A549 (cell line): ENCODE measurements at regions not wholly inside any gene's neighbourhood (a gene's known extent, or its start where the extent isn't known, plus 50 kb on each side); places are given as distances from the start of the nearest gene placed in this dataset.

ENCODE experiments used
- CHD2 ChIP-seq: fragments of 150-350 bp; IDR thresholded peaks from 2 replicates; pipeline ENCODE4 v1.6.1; 2014; ENCODE audit warnings: low read length; ENCODE audit not compliant: partially characterized antibody
- CHD4 ChIP-seq: fragments of 200-600 bp; sonication (generic); IDR thresholded peaks from 2 replicates; pipeline ENCODE4 v1.6.1; 2016; ENCODE audit warnings: antibody characterized with exemption, mild to moderate bottlenecking, borderline replicate concordance
- EP300 ChIP-seq, 2 experiments: fragments of >200 bp; sonication (Bioruptor Twin); formaldehyde crosslinking; IDR thresholded peaks; 2 replicates in 1 of 2; 3 replicates in 1 of 2; pipeline ENCODE4 v1.6.1; 2016 to 2017
- FOSL2 ChIP-seq, 2 experiments: fragments of 450-650 bp in 1 of 2; fragments of >200 bp in 1 of 2; sonication (Bioruptor Twin) in 1 of 2; formaldehyde crosslinking; IDR thresholded peaks; 2 replicates each; pipeline versions ENCODE4 v1.5.0 to v1.6.1; 2016 to 2020; ENCODE audit warnings: mild to moderate bottlenecking in 1 of 2, moderate library complexity in 1 of 2
- HOXA7 ChIP-seq: fragments of 250-450 bp; sonication (Bioruptor Pico); IDR thresholded peaks from 2 replicates; pipeline ENCODE4 v1.5.0; 2020; ENCODE audit warnings: mild to moderate bottlenecking, moderate library complexity
- NR3C1 ChIP-seq: fragments of >200 bp; sonication (Bioruptor Twin); formaldehyde crosslinking; IDR thresholded peaks from 3 replicates; pipeline ENCODE4 v1.6.1; 2017
- PHF8 ChIP-seq: fragments of 200-600 bp; sonication (generic); IDR thresholded peaks from 2 replicates; pipeline ENCODE4 v1.6.1; 2016; ENCODE audit warnings: low read depth, mild to moderate bottlenecking, antibody characterized with exemption, moderate library complexity, borderline replicate concordance
- RAD21 ChIP-seq, 2 experiments: fragments of >200 bp in 1 of 2; sonication (Bioruptor Twin) in 1 of 2; formaldehyde crosslinking in 1 of 2; IDR thresholded peaks in 1 of 2; conservative IDR thresholded peaks in 1 of 2; 2 replicates in 1 of 2; 3 replicates in 1 of 2; pipeline ENCODE4 v1.6.1; 2012 to 2018; ENCODE audit warnings: inconsistent platforms in 1 of 2
- RCOR1 ChIP-seq: fragments of 150-350 bp; IDR thresholded peaks from 2 replicates; pipeline ENCODE4 v1.6.1; 2014; ENCODE audit warnings: antibody characterized with exemption, low read length, low read depth
- USF2 ChIP-seq: fragments of 450-650 bp; IDR thresholded peaks from 2 replicates; pipeline ENCODE4 v1.6.1; 2014; ENCODE audit warnings: antibody characterized with exemption
- TF ChIP-seq, protein P1 (sequence below): fragments of >200 bp; sonication (Bioruptor Twin); formaldehyde crosslinking; IDR thresholded peaks from 3 replicates; pipeline ENCODE4 v1.5.1; 2016
- TF ChIP-seq, protein P2 (sequence below): fragments of 150-350 bp; IDR thresholded peaks from 2 replicates; pipeline ENCODE4 v1.6.1; 2014; ENCODE audit warnings: low read depth, mild to moderate bottlenecking, low read length

DNA sequence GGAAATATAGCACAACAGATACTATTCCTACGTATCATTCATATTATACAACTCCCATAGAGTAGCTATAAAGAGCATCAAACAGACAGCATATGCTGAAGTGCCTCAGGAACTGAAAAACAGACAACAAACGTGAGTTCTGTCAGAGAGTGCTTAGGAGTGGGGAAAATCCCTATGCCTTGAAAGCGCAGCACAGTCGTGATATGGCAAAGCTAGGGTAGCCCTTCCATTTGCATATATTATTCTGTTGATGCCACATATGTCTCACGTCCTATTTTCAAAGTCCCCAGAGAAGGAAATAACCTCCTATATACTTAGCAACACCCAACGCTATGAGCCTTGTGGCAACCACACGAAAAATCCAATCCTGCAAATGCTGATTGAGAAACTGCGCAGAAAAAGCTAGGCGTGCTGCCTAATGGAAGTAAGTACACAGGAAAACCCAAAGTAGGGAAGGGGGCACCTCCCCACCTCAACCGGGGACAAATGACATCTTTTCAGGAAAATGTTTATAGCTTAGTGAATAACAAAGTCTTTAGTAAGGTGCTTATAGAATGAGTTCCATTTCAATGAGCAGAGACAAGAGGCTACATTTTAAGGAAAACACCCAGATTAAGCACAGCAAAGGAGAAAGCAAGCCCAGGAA, 105.1 kb downstream of the MED10 start:
- TF ChIP-seq NR3C1 (no peak), HOXA7 (CRISPR knock-in tag) (no peak), PHF8 (no peak), FOSL2 (IDR thresholded peaks at IDR 0.05) (no peak), FOSL2 (CRISPR knock-in tag; IDR thresholded peaks at IDR 0.05) (no peak), EP300 (IDR thresholded peaks at IDR 0.05) (no peak), RCOR1 (no peak), CHD2 (no peak), CHD4 (no peak), RAD21 (conservative IDR thresholded peaks at IDR 0.05 in 1 of 2, IDR thresholded peaks at IDR 0.05 in 1 of 2) (no peak), USF2 (no peak)
- TF ChIP-seq, protein P1, sequence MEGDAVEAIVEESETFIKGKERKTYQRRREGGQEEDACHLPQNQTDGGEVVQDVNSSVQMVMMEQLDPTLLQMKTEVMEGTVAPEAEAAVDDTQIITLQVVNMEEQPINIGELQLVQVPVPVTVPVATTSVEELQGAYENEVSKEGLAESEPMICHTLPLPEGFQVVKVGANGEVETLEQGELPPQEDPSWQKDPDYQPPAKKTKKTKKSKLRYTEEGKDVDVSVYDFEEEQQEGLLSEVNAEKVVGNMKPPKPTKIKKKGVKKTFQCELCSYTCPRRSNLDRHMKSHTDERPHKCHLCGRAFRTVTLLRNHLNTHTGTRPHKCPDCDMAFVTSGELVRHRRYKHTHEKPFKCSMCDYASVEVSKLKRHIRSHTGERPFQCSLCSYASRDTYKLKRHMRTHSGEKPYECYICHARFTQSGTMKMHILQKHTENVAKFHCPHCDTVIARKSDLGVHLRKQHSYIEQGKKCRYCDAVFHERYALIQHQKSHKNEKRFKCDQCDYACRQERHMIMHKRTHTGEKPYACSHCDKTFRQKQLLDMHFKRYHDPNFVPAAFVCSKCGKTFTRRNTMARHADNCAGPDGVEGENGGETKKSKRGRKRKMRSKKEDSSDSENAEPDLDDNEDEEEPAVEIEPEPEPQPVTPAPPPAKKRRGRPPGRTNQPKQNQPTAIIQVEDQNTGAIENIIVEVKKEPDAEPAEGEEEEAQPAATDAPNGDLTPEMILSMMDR: no peak
- TF ChIP-seq, protein P2, sequence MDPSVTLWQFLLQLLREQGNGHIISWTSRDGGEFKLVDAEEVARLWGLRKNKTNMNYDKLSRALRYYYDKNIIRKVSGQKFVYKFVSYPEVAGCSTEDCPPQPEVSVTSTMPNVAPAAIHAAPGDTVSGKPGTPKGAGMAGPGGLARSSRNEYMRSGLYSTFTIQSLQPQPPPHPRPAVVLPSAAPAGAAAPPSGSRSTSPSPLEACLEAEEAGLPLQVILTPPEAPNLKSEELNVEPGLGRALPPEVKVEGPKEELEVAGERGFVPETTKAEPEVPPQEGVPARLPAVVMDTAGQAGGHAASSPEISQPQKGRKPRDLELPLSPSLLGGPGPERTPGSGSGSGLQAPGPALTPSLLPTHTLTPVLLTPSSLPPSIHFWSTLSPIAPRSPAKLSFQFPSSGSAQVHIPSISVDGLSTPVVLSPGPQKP: no peak
